GM21576 (cell line): ENCODE measurements at regions not wholly inside any gene's neighbourhood (a gene's known extent, or its start where the extent isn't known, plus 50 kb on each side); places are given as distances from the start of the nearest gene placed in this dataset.

Source experiments
- ATAC-seq: cut with Tn5 transposase; IDR thresholded peaks from one replicate; pipeline ENCODE4 v1.9.1; 2021; ENCODE audit warnings: mild to moderate bottlenecking, moderate library complexity; ENCODE audit not compliant: unreplicated experiment

GRCh38 chr1:184267747-184268146 lies 119.1 kb upstream of the C1orf21 start:
- ATAC-seq = no peak

DNA sequence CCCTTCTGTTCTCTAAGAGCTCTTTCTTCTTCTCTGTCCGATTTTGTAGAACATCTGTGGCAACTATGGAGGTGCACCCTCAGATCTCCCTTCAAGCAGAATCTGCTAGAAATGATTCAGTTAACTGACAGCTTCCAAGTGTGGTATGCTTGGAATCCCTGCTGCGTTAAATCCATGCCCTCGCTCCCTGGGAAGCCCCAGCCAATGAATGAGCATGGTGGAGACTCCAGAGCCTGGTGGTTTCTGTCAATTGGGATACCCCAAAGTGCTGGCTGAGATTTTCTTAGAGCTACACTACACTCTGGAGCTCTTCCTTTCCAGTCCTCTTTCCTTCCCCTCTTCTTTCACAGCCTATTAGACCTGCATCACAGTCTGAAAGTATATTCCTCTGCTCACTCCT lies 116.3 kb upstream of the C1orf21 start:
- no peak for ATAC-seq

DNA sequence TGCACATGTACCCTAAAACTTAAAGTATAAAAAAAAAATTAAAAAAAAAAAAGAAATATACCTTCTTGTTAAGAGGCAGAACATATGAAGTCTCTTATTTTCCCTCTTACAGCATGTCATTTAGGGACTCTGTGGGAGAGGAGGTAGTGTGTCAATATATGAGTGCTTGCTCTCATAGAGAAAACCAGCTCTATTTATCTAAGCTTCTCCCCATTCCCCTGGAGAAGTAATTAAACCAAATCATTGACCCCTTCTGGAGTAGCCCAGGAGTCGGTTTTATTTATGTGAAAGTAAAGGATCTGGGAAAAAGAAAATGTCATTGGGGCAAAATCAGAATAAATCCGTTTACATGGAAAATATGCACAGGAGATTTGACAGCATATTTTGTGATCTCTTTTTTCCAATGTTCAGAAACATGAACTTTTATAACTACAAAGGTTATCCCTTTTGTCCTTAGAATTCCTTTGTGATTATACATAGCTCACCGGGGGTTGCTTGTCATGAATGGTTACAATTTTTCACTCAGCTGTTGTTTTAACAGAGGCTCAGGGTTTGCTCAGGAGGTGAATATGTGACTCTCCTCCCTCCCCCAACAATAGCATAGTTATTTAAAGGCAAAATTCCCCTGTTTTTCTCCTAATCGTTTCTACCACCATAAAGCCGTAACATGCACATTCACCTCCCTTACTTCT lies 114.5 kb upstream of the C1orf21 start:
- no peak for ATAC-seq

- no peak for ATAC-seq
Measured at GRCh38 chr1:184276416-184276815, 110.4 kb upstream of the C1orf21 start.

DNA sequence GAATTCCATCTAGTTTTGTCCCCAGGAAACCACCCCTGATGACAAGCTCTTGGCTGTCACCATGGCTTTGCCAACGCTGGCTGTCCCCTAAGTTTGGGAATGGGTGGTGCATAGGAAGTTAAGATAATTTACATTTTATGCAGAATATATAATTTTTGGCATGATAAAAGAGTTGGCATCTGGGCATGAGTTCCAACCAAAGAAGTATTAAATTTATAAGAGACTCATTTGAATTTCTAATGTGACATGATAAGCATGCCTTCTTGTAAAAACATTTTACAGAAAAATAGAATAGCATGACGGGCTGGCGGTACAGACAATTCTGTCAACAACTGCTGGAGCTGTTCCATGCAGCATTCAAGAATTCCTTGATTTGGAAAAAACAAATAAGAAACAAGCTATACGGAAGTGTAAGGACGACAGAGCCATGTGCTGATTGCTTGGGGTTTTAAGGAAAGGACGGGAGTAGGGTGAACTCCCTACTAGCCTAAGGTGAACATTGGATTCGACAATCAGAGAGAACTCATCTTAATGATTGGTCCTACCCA lies 106.8 kb upstream of the C1orf21 start:
- no peak for ATAC-seq

- ATAC-seq = no peak
Measured at GRCh38 chr1:184283999-184284398, 102.8 kb upstream of the C1orf21 start.

- no peak for ATAC-seq
Measured at GRCh38 chr1:184284900-184285299, 101.9 kb upstream of the C1orf21 start.

DNA sequence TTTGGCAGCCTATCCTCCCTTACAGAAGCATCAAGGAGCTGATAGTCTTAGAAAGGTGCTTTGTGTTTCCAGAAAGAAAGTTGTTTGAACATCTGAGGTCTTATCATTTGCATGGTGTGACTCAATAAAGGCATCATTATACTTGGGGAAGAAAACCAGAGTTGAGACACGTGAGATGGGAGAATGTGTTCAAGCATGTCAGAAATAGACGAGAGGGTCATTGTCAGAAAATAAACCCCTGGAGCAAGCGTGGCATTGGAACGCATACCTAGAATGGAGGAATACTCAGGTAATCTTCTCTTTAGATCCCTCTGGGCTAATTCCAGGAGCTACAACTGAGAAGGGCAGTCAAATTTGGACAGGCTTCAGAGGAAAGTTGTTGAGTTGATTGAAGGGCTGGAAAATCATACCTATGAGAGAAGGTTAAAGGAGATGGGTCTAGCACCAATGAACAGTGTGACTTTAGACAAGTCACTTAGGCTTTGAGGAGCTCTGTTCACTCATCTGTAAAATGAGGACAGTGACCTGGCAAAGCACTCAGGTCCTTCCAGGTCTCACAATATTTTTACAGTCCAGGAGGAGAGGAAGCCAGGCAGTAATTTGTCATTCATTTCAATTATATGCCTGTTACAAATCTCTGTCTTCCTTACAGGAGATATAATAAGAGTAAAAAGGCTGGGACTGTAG lies 101.3 kb upstream of the C1orf21 start:
- no peak for ATAC-seq

DNA sequence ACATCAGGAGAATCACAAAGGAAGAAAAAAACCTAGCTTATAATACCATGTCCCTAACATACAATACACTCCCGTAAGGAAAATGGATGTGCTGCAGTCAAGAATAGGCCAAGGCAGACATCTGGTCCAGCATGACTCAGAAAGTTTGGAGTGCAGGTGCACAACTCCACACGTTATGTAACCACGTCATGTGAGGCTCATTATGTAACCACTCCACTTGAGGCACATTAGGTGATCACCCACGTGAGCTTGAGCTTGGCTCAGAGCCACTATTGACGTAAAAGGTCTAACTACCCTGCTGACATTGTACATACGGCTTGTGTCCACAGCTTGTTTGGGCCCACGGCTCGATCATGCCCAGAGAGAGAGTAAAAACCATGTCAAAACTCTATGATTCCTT lies 99.8 kb upstream of the C1orf21 start:
- ATAC-seq = no peak

DNA sequence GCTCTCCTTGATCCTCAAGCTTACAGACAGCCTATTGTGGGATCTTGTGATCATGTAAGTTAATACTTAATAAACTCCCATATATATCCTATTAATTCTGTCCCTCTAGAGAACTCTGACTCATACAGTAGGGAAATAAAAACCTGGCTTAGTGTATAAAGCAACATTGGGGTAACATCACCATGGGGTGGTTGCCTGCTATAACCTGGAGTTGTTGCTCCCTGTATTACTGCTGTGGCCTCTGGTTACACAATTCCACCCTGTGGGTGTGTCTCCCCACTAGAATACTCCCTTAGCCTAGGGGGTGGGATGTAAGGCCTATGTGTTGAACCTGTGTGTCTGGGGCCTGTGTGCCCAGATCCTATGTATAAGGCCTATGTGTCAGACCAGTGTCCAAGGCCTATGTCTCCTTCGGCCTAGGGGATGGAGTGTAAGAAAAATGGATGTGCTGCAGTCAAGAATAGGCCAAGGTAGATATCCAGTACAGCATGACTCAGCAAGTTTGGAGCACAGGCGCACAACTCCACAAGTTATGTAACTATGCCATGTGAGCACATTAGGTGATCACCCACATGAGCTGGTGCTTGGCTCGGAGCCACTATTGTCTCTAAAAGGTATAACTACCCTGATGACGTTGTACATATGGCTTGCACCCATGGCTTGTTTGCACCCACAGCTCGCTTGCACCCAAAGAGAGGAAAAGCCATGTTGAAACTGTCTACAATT lies 96.8 kb upstream of the C1orf21 start:
- no peak for ATAC-seq

- no peak for ATAC-seq
Measured at GRCh38 chr1:184291701-184292100, 95.1 kb upstream of the C1orf21 start.

DNA sequence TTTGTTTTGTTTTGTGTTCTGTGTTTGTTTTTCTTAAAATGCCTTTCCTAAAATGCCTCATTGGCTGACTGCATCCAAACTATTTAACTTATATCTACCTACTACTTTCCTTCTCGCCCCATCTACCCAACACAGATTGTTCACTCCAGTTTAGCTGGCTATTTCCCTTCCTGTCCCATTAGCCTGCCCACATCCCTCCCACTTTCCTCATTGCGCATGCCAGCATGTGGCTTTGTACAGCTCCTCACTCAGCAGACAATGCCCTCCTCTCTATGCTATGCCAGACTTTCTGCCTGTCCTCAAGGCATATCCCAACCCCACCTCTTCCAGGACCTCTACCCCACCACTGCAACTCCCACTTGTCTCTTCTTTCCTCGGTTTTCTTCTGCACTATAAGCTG lies 94.7 kb upstream of the C1orf21 start:
- ATAC-seq = no peak

DNA sequence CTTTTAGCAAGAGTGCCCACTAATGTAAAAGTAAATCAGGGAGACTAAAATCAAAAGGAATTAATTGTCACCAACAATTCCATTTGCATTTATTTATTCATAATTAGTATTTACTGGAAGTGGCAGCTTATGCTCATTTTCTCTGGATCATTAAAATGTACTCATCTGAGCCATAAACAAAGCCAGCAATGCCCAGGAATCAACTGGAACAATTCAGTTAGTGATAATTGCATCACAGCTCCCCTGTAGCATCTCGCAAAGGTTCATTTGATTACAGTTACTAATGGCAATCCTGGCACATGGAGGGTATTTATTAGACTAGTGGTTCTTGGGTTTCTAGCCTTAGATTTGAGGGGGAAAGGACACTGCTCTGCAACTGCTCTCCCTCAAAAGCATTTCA lies 92.7 kb upstream of the C1orf21 start:
- ATAC-seq = no peak

DNA sequence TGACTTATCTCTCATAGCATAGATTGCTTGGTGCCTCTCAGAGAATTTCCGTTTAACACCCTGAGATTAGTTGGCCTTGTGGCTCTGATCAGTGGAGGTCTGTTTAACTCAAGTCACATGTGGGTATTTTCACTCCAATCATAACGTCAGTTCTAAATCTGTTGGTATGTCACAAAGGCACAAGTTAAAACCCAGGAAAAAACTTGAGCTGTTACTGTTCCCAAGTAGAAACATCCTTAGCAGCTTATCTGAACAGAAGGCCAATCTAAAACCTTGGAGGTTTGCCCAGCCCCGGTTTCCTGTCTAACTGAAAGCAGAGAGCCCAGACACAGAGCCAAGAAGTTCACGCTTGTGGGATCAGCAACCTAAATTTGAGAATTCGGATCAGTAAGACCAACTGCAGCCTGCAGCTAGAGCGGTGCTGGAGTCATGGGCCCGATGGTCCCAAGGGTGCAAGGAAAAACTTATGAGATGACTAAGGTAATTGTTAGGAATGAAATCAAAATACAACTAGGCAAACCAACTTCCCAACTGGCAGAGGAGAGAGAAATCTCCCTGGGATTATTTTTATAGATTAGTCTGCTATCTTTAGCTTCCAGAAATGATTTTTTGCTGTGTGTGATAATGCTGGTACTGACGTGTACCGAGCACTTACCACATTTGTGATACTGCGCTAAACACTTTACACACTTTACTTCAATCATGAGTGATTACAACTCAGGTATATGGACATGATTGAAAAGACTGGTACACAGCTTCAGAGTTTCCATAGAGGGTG lies 90.2 kb upstream of the C1orf21 start:
- no peak for ATAC-seq

DNA sequence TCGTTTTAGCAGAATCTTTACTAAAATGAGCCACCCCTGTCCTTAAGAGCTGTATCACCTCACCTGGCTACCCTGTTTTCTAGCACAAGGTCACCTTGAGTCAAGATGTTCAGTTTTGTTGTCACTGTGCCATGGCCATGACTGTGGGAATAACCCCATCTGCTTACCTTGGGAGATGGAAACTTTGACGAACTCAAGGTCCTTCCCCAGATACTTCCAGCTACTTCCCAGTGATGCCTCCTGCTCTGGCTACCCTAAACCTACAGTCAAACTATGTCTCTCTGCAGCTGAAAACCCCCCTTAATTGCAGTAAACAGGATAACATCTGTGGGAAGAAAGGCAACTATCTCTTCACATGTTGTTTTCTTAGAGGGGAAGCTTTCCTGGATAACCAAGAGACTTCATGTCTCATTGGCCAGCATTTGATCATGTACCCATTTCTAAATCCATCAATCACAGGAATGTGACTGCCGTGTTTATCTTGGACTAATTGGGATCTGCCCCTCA lies 89.5 kb upstream of the C1orf21 start:
- ATAC-seq = no peak

GRCh38 chr1:184298440-184299405 lies 88.1 kb upstream of the C1orf21 start:
- ATAC-seq = no peak

DNA sequence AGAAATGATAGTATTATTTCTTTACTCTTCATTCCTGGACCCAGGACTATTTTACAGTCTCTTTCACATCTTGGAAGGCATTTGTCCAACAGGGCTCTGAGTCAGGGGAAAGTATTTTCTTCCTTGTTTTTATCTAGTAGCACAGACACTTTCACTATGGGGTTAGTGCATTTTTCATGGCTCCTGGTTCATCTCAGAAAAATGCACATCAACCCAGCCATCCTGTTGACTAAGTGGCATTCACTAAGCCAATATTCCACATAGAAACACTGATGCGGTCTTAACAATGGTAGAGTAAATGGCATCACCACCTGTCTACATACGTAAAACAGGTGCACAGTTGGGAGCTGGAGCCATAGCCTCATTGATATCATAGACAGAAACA lies 87.4 kb upstream of the C1orf21 start:
- no peak for ATAC-seq

- ATAC-seq = no peak
Measured at GRCh38 chr1:184299796-184300195, 87.0 kb upstream of the C1orf21 start.

GRCh38 chr1:184300446-184300845 lies 86.4 kb upstream of the C1orf21 start:
- ATAC-seq = no peak

- ATAC-seq = no peak
Measured at GRCh38 chr1:184301227-184301626, 85.6 kb upstream of the C1orf21 start.
